ENCODE measurements at regions not wholly inside any gene's neighbourhood (a gene's known extent, or its start where the extent isn't known, plus 50 kb on each side); places are given as distances from the start of the nearest gene placed in this dataset.
A peak's percentile ranks its signal among the peaks of the same experiment; 100 is the strongest.

DNA sequence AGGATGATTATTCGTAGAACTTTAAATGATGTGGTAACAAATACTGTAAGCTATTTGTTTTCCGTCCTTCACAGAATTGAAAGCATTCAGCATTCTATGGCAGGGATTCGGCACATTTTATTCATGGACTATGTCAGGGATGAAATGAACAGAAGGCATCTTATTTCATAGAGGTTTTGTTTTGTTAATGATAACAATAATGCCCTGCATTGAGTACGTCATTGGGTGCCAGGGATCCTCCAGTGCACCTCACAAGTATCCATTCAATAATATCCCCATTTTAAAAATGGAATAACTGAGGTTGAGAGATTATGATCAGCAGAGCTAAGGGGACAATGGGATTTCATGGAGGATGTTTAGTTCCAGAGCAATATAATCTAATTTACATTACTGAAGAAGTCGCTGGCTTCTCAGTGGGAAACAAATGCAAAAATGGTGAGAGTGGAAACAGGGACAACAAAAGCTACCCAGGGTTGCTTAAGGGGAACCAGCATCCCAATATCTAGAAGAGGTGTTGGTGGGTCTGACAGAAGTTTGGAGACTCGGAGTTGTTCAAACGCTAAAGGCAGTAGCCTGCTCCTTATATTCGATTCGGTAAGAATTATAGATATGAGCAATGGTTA is 985.7 kb upstream of the WWC1 start:
- Histone ChIP-seq H3K4me3 (ENCODE audit: insufficient read depth, low read depth, low read length) (no peak overlapping the region), H3K36me3 (replicated peaks; ENCODE audit: control insufficient read depth, insufficient read depth, low read length) (no peaks in the 10 kb centered on the region; the same call in 1 of the 2 replicates), H3K27me3 (ENCODE audit: control insufficient read depth, insufficient read depth, low read length) (no peaks in the 10 kb centered on the region; the same call in 1 of the 2 replicates)
- DNase-seq = peak; percentile 18

GRCh38 chr5:167307042-167307441 is 984.4 kb upstream of the WWC1 start:
- Histone ChIP-seq H3K4me3 (ENCODE audit: insufficient read depth, low read depth, low read length) (no peak overlapping the region), H3K27me3 (ENCODE audit: control insufficient read depth, insufficient read depth, low read length) (no peaks in the 10 kb centered on the region; the same call in 1 of the 2 replicates), H3K36me3 (replicated peaks; ENCODE audit: control insufficient read depth, insufficient read depth, low read length) (no peaks in the 10 kb centered on the region; the same call in 1 of the 2 replicates)
- no peak for DNase-seq

DNA sequence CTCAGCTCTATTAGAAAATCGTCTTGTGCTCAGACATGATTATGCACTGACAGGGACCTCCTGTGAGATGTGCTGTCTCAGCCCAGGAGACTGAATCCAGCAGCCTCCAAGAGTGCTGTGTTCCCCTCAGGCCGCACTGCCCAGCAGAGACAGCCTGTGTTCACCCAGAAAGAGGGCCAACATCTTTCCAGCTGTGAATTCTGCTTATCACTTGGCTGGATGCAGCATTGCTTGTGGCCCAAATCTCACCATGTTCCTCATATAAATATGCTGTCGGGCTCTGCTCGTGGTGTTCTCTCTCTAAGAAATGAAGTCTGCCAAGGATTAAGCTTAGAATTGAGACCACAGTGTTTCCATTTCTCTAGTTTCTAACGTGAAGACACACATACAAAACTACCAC is 983.0 kb upstream of the WWC1 start:
- H3K27me3 ChIP-seq (ENCODE audit: control insufficient read depth, insufficient read depth, low read length) = no peaks in the 10 kb centered on the region; the same call in 1 of the 2 replicates
- H3K4me3 ChIP-seq (ENCODE audit: insufficient read depth, low read depth, low read length) = no peak overlapping the region
- no peaks in the 10 kb centered on the region; the same call in 1 of the 2 replicates for H3K36me3 ChIP-seq (replicated peaks; ENCODE audit: control insufficient read depth, insufficient read depth, low read length)
- no peak for DNase-seq

DNA sequence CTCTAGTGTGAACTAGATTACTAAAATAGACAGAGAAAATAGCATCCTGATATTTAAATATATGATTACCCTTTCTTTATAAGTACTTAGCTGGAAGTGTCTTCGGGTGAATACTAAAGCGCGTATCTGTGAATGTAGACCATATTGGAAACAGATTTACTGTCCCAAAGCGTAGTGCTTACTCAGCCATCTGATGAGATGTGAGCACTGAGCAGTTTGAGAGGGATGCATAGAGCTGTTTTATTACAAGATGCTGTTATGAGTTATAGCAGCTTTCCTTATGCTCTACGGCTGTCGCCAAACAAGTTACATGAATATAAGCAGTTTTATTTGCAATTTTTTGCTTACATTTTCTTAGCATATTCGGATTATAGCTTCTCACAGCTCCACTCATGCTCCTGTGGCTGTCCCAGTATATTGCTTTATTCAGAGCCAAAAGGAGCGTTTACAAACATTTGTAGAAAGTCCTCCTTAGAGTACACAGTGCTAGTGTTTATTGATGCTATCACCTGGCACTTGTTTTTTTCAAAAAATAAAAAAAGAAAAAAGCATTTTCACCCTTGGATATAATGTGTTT is 981.4 kb upstream of the WWC1 start:
- no peak for DNase-seq
- Histone ChIP-seq H3K27me3 (ENCODE audit: control insufficient read depth, insufficient read depth, low read length) (no peaks in the 10 kb centered on the region; the same call in 1 of the 2 replicates), H3K4me3 (ENCODE audit: insufficient read depth, low read depth, low read length) (no peak overlapping the region), H3K36me3 (replicated peaks; ENCODE audit: control insufficient read depth, insufficient read depth, low read length) (no peaks in the 10 kb centered on the region; the same call in 1 of the 2 replicates)

DNA sequence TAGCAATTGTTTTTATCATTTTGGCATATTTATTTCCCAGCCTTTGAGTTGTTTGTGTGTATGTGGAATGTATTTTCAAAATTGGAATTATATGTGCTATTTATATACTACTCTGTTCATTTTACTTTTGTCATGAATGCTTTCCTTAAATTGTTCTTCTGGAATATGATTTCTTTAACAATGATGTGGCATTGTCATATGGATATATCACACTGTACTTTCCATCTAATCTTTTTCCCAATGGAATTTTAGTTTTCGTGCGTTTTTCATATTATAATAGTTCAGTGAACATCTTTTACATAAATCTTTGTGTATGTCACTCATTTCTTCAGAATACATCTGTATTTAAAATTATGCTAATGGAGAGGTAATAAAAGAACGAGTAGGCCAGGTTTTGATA is 980.1 kb upstream of the WWC1 start:
- Histone ChIP-seq H3K4me3 (ENCODE audit: insufficient read depth, low read depth, low read length) (no peak overlapping the region), H3K36me3 (replicated peaks; ENCODE audit: control insufficient read depth, insufficient read depth, low read length) (no peaks in the 10 kb centered on the region; the same call in 1 of the 2 replicates), H3K27me3 (ENCODE audit: control insufficient read depth, insufficient read depth, low read length) (no peaks in the 10 kb centered on the region)
- DNase-seq = no peak

DNA sequence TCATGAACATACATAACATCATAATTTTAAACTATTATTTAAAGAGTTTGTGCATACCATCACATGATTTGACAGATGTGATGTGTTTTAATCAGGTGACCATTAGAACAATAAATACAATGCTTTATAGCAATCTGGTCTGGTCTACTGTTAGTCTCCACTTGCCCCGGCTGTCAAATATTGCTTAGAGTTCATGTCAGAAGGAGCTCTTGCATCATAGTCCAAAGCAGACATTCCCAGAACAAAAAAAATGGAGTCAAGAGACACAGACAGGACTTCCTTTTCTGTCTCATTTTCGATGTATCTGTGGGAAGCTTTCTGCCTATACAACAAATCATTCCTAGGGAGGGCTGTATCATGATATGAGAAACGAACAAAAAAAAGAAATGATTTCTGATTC is 979.2 kb upstream of the WWC1 start:
- no peak for DNase-seq
- Histone ChIP-seq H3K4me3 (ENCODE audit: insufficient read depth, low read depth, low read length) (no peak overlapping the region), H3K36me3 (replicated peaks; ENCODE audit: control insufficient read depth, insufficient read depth, low read length) (no peaks in the 10 kb centered on the region; the same call in 1 of the 2 replicates), H3K27me3 (ENCODE audit: control insufficient read depth, insufficient read depth, low read length) (no peaks in the 10 kb centered on the region)

DNA sequence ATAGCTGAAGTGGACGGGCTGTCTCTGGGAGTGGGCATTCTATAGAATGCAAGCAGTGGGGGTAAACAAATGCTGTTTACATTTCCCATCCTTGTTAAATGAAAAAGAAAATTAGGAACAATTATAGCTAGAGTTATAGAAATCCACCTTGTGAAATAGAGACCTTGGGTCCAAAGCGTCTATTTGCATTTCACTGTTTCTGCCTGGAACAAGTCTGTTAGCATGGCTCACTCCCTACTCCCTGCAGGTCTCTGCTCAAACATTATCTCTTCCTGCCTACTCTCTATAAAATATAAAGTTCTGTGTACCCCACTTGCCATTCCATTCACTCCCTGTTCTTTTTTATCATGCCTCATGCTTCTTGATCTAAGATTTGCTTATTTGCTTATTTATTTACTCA is 975.7 kb upstream of the WWC1 start:
- H3K36me3 ChIP-seq (replicated peaks; ENCODE audit: control insufficient read depth, insufficient read depth, low read length) = no peaks in the 10 kb centered on the region
- no peak for DNase-seq
- no peak overlapping the region for H3K4me3 ChIP-seq (ENCODE audit: insufficient read depth, low read depth, low read length)
- H3K27me3 ChIP-seq (ENCODE audit: control insufficient read depth, insufficient read depth, low read length) = no peaks in the 10 kb centered on the region

GRCh38 chr5:167317884-167318283 is 973.6 kb upstream of the WWC1 start:
- H3K27me3 ChIP-seq (ENCODE audit: control insufficient read depth, insufficient read depth, low read length) = no peaks in the 10 kb centered on the region
- H3K4me3 ChIP-seq (ENCODE audit: insufficient read depth, low read depth, low read length) = no peak overlapping the region
- no peak for DNase-seq
- no peaks in the 10 kb centered on the region for H3K36me3 ChIP-seq (replicated peaks; ENCODE audit: control insufficient read depth, insufficient read depth, low read length)

DNA sequence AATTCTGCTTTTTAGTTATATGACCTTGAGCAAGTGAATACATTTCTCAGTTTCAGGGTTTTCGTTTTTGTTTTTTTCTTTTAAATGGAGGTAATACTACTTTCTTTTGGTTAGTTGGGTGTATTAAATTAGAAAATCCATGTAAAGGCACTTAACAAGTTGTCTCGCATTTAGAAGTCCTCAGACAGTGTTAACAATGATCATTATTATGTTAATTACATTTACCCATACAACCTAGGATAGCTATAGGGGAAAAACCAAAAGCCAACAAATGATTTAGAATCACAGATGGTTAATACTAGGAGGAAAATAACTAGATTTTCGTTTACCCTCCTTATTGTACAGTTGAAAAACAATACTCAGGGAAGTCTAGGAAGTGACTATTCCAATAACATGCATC is 972.2 kb upstream of the WWC1 start:
- no peak for DNase-seq
- Histone ChIP-seq H3K4me3 (ENCODE audit: insufficient read depth, low read depth, low read length) (no peak overlapping the region), H3K27me3 (ENCODE audit: control insufficient read depth, insufficient read depth, low read length) (no peaks in the 10 kb centered on the region), H3K36me3 (replicated peaks; ENCODE audit: control insufficient read depth, insufficient read depth, low read length) (no peaks in the 10 kb centered on the region)

DNA sequence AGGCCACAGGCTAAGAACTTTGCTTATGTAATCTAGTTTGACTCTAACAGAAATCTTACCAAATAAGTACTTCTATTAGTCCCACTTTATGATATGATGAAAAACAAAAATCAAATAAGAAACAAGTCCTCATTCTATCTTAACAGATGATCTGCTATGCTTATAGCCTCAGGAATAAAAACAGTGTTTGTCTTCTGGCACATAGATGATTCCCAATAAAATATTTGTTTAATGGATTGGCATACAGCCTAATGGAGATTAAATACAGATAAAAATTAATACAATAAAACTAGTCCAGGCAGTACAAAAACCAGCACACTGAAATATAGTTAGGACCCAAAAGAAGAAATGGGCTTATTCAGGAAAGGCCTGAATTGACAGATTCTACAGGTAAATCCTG is 971.4 kb upstream of the WWC1 start:
- no peak for DNase-seq
- no peak overlapping the region for H3K4me3 ChIP-seq (ENCODE audit: insufficient read depth, low read depth, low read length)
- no peaks in the 10 kb centered on the region for H3K27me3 ChIP-seq (ENCODE audit: control insufficient read depth, insufficient read depth, low read length)
- H3K36me3 ChIP-seq (replicated peaks; ENCODE audit: control insufficient read depth, insufficient read depth, low read length) = no peaks in the 10 kb centered on the region

GRCh38 chr5:167332309-167332708 is 959.1 kb upstream of the WWC1 start:
- no peak overlapping the region for H3K4me3 ChIP-seq (ENCODE audit: insufficient read depth, low read depth, low read length)
- DNase-seq = no peak
- H3K36me3 ChIP-seq (replicated peaks; ENCODE audit: control insufficient read depth, insufficient read depth, low read length) = no peaks in the 10 kb centered on the region
- H3K27me3 ChIP-seq (ENCODE audit: control insufficient read depth, insufficient read depth, low read length) = no peaks in the 10 kb centered on the region

DNA sequence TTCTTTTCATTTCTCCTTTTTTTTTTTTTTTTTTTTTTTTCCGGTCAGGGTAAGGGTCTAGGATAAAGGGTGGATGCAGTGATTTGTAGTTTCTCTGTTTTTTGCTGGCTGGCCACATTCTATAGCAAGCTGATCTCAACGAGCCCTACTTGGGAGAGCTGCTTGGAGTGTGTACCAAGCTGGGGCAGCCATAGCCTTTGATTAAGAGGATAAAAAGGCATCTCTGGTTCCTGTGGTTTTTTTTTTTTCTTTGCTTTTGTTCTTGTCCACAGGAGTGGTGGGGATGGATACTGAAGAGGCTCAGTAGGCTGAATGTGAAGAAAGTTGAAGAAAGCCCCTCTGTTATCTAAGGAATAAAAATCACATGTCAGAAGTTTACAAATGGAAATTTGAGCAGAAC is 955.3 kb upstream of the WWC1 start:
- DNase-seq = no peak
- no peaks in the 10 kb centered on the region for H3K27me3 ChIP-seq (ENCODE audit: control insufficient read depth, insufficient read depth, low read length)
- no peaks in the 10 kb centered on the region for H3K36me3 ChIP-seq (replicated peaks; ENCODE audit: control insufficient read depth, insufficient read depth, low read length)
- no peak overlapping the region for H3K4me3 ChIP-seq (ENCODE audit: insufficient read depth, low read depth, low read length)

DNA sequence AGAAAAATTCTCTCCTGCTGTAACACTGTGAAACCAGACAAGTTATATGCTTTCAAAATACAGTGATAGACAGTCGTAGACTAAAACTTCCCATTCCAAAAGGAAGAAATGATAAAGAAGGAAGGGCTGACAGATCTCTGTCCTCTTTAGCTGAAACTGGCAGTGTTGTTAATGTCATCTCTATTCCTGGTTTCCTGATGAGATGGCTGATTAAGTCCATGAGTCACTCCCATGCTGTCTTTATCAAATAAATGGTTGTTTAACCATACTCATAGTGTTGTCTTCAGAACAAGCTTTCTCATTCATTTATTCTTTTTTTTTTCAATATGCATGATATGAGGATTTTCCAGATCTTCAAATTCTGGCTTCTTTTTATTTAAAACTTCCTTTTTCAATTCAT is 952.2 kb upstream of the WWC1 start:
- H3K4me3 ChIP-seq (ENCODE audit: insufficient read depth, low read depth, low read length) = no peak overlapping the region
- no peak for DNase-seq
- H3K27me3 ChIP-seq (ENCODE audit: control insufficient read depth, insufficient read depth, low read length) = no peaks in the 10 kb centered on the region
- no peaks in the 10 kb centered on the region for H3K36me3 ChIP-seq (replicated peaks; ENCODE audit: control insufficient read depth, insufficient read depth, low read length)

GRCh38 chr5:167346461-167346860 is 945.0 kb upstream of the WWC1 start:
- DNase-seq = no peak
- Histone ChIP-seq H3K27me3 (ENCODE audit: control insufficient read depth, insufficient read depth, low read length) (no peaks in the 10 kb centered on the region), H3K36me3 (replicated peaks; ENCODE audit: control insufficient read depth, insufficient read depth, low read length) (no peaks in the 10 kb centered on the region), H3K4me3 (ENCODE audit: insufficient read depth, low read depth, low read length) (no peak overlapping the region)

GRCh38 chr5:167348251-167348926 is 943.1 kb upstream of the WWC1 start:
- Histone ChIP-seq H3K4me3 (ENCODE audit: insufficient read depth, low read depth, low read length) (no peak overlapping the region), H3K36me3 (replicated peaks; ENCODE audit: control insufficient read depth, insufficient read depth, low read length) (no peaks in the 10 kb centered on the region), H3K27me3 (ENCODE audit: control insufficient read depth, insufficient read depth, low read length) (no peaks in the 10 kb centered on the region)
- no peak for DNase-seq
